Uterus (tissue), 2 donors: ENCODE measurements at regions not wholly inside any gene's neighbourhood (a gene's known extent, or its start where the extent isn't known, plus 50 kb on each side); places are given as distances from the start of the nearest gene placed in this dataset.

Experiments used
- CTCF ChIP-seq, 4 experiments: fragments of 200-600 bp in 2 of 4; fragments of 450-650 bp in 2 of 4; sonication (generic) in 2 of 4; IDR thresholded peaks; one replicate each; pipeline ENCODE4 v1.5.1; 2016 to 2019; ENCODE audit warnings: antibody characterized with exemption in 4 of 4, mild to moderate bottlenecking in 2 of 4, moderate library complexity in 1 of 4
- POLR2A ChIP-seq, 2 donors: fragments of 450-650 bp; IDR thresholded peaks; one replicate each; pipeline ENCODE4 v1.6.1; 2016; ENCODE audit warnings: antibody characterized with exemption in 2 of 2, mild to moderate bottlenecking in 1 of 2, moderate library complexity in 1 of 2

GRCh38 chr18:56388571-56388970 is 249.8 kb downstream of the TXNL1 start:
- TF ChIP-seq CTCF (IDR thresholded peaks at IDR 0.05) = no peak
- no peak for TF ChIP-seq POLR2A (IDR thresholded peaks at IDR 0.05)
